GM21737 (cell line): ENCODE measurements at regions not wholly inside any gene's neighbourhood (a gene's known extent, or its start where the extent isn't known, plus 50 kb on each side); places are given as distances from the start of the nearest gene placed in this dataset.

Source experiments
- ATAC-seq: cut with Tn5 transposase; IDR thresholded peaks from one replicate; pipeline ENCODE4 v1.9.1; 2021; ENCODE audit warnings: mild to moderate bottlenecking, moderate library complexity; ENCODE audit not compliant: unreplicated experiment

DNA sequence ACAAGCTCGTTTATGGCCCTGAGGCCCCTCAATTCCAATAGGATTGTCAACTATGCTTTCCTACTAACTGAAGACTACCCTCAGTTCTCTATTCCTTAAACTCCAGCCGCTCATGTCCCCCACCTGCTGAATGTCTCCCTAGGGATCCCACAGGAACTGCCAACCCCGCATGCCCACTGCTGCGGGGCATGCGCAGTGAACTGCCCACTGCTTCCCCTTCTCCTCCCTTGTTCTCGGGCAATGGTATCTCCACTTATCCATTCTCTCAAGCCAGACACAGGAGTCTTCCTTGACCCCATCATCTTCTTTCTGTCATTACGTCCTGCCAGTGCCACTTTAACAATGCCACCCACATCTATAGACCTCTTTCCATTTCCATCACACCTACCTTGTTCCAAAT is 90.0 kb downstream of the FGF18 start:
- no peak for ATAC-seq

DNA sequence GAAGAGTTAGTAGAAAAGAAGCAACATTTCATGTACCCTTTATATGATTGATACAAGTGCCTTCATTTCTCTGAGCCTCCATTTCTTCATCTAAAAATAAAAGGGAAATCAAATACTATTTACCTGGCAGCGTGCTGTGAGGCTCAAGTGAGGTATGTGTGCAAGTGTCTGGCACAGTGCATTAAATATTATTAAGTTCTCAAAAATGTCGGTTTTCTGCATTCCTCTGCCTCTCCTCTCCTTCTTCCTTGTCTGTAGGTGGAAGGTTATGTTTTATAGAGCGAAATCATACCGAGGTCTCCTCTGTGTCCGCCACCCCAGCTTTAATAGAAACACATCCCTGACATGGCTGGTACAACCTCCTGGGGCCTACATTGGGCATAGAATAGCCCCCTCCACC is 93.0 kb downstream of the FGF18 start:
- ATAC-seq = no peak

DNA sequence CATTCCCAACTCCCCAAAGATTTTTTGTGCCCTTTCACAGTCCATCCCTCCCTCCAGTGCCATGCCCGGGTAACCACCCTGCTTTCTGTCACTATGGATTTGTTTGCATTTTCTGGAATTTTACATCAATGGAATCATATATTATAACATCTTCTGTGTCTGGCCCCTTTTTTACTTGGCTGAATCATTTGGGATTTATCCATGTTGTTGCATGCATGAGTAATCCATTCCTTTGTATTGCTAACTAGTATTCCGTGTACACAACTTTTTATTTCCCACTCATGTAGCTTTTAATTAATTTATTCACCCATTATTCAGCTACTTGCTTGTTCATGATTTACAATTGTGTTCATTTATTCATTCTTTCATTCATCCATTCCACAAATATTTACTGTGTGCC is 94.1 kb downstream of the FGF18 start:
- ATAC-seq = no peak

DNA sequence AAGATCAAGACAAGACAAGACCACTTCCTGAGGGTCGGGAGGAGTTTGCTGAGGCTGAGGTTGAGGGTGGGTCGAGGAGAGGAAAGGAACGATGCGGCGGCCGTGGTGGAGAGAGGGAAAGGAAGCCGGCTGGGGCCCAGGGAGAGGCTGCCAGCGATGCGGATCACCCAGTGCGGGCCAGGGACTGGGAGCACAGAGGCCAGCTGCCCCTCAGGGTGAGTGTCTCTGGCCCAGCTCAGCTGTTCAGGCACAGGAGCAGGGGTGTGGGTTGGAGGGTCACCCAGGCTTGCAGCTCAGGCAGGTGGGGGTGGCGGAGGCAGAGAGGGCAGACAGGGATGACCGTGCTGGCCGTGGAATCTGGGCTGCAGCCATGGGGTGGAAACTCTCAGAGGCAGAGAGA is 99.5 kb downstream of the FGF18 start:
- no peak for ATAC-seq

DNA sequence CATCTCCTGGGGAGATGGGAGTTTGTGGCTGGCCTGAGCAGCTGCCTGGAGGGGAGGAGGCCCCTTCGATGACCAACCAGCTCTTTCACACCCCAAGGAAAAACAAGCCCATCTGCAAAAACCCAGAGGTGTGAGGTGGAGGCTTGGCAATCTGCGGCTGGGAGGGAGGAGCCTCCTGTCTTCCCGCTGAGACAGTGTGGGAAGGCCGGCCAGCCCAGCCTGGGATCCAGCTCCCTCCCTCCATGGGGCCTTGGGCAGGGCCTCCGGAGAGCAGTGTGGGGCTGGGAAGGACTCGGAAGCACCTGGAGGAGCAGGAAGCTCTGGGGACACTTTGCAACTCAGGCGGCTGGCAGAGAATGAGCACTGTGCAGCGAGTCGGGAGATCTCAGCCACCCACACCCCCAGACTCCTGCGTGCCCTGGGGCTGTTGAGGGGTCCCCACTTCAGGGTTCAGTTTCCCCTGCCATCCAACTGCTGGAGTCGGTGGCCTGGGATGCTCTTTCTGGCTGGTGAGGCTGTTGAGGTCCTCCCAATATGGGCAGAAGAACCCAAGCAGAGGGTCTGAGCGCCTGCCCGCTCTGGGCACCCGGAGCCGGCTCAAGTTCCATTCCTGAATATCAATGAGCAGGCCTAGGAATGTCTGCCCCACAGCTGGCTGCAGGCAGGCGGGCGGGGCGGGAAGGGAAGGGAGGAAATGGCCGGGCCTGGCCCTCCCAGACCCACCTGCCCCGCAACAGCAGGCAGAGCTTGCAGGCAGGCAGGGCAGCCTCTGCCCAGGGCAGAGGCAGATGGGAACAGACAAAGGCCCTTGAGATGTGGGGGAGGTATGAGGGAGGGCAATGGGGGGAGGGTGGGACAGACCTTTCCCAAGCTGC is 101.1 kb downstream of the FGF18 start:
- ATAC-seq = no peak

DNA sequence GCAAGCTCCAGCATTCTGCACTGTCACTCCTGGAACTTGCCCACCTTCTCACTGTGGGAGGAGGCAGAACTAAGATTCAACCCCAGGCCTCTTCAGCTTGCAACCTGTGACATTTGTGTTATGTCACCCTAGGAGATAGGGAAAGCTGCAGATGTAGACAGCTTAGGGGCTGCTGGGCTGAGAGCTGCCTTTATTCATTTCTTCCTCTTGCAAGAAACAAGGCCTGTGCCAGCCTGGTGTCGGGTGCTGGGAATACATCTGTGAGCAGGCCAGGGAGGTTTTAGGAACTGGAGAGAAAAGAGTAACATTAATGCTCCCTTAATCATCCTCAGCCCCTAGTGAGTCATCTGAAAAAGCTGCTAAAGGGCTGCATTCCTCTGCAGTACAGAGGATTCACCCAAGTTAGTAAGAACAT is 101.8 kb downstream of the FGF18 start:
- ATAC-seq = no peak

DNA sequence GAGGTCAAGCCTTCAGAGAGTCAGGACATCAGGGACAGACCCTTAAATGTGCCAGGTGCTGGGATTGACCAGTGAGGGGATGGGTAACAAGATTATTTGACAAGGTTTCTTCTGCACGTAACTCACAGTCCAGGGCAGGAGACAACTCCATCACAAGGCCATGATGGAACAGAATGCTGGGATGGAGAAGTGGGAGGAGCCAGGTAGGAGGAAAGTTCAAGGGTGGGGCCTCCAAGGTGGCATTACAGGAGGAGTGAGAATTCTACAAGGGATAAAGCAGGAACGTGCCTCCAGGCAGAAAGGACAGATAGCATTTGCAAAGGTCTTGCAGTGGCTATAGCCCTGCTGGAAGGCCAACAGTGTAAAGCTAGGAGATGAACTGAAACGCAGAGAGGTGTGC is 102.2 kb downstream of the FGF18 start:
- no peak for ATAC-seq

DNA sequence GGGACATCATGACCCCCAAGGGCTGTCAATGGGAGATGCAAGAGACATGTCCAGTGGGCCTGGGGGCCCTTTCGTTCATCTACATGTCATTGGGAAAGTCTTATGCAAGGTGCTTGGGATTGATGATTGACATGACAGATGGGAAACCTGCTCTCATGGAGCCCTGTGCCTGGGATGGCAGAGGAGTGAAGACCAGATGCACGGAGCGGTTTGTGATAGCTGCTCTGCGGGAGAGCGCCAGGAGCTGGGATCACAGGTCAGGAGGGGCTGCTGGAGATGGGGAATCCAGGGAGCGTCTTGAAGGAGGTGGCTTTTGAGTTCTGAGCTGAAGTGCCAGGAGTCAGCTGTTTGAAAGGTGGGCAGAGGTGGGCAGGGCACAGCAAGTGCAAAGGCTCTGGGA is 104.3 kb downstream of the FGF18 start:
- no peak for ATAC-seq

DNA sequence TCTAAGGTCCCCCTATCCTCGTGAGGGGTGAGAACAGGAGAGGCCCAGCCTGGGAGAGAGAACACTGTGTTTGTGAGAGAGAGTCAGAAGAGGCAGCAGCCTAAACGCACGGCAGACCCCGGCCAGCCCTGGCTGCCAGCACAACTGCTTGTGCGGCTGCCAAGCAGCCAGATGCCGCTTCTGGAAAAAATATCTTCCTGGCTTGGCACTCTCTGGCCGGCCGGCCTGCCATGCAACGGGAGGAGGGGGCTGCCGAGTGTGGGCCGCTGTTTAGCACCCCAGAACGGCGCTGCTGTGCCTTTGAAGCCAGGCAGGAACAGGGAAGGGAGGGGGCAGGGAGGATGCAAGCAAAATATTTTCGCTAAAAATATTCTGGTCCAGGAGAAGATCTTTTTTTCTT is 105.0 kb downstream of the FGF18 start:
- ATAC-seq = no peak

DNA sequence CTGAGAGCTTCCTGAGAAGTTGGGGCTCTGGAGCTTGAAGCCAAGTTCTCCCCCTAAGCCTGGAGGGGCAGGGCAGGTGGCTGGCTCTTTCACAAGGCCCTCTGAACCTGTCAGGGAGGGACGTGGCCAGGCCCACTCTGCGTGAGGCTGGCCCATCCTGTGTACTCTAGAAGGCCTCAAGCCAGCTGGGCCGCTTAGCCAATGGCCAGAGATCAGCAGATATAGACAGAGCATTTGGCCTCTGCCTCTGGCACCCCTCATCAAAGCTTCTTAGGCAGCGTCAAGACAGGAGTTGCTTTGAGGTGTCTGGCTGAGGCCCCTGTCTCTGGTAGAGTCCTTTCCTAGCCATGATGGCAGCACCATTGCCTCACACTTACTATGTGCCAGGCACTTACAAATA is 105.6 kb downstream of the FGF18 start:
- no peak for ATAC-seq

DNA sequence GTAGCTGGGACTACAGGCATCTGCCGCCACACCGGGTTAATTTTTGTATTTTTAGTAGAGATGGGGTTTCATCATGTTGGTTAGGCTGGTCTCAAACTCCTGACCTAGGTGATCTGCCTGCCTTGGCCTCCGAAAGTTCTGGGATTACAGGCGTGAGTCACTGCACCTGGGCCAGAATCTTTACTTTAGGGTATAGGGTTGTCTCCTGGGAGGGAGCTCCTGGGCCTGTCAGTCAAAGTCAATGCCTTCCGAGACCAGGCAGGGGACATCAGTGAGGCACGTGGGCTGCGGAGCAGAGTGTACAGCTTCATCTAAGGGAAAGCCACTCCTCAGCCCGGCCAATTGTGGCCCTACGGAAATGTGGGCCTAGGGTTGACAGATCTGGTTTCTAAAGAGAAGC is 108.6 kb downstream of the FGF18 start:
- ATAC-seq = no peak

DNA sequence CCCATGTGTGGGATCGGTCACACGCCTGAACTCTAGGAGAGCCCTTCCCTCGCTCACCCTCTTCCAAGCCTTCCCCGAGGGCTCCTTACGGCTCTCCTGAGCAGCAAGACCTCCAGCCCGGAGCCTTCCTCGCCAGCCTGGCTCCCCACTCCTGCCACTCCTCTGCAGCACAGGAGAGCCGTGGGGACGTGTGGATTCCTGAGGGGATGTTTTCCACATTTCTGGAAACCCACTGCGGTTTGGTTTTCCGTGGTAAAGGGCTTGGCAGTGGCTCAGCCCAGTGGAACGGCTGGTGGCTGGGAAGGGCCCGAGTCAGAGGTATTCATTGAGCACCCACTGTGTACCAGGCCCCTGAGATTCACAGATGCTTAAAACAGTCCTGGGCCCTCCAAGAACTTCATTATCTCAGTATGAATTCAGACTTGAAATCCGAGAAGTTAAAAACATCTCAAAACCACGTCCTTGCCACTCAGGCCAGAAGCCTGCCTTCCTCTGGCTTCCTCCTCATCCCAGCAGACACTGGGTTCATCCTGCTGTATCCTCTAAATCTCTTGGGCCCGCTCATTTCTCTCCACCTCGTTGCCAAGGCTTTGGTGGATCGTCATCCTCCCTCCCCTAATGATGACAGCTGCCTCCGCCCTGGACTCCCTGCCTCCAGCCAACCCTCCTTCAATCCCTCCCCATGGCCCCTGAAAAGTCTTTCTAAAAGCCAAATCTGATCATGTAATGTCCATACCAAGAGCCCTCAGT is 109.6 kb downstream of the FGF18 start:
- ATAC-seq = no peak

DNA sequence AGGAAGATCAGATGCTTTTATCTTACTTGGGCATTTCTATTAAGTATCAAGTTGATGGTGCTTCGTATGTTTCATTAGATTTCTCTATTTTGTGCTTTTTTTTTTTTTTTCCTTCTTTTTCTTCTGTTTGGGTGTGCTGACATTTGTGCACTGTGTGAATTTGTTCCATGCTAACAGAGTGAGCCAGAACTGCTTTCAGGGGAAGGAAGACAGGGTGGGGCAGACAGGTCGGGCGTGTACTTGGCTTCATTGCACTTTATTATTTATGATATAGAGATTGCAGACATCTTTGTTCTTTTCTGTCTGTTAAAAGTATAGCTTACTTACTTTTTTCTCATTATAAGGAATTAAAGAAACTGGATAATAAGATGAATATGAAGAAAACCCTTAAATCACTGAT is 112.2 kb downstream of the FGF18 start:
- ATAC-seq = no peak

DNA sequence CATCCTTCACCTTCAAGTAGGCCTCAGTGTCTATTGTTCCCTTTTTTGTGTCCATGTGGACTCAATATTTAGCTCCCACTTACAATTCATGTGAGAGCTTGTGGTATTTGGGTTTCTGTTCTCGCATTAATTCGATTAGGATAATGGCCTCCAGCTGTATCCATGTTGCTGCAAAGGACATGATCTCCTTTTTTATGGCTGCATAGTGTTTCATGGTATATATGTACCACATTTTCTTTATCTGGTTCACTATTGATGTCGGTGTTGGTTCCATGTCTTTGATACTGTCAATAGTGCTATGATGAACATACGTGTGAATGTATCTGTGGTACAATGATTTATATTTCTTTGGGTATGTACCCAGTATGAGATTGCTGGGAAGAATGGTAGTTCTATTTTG is 113.7 kb downstream of the FGF18 start:
- ATAC-seq = no peak

DNA sequence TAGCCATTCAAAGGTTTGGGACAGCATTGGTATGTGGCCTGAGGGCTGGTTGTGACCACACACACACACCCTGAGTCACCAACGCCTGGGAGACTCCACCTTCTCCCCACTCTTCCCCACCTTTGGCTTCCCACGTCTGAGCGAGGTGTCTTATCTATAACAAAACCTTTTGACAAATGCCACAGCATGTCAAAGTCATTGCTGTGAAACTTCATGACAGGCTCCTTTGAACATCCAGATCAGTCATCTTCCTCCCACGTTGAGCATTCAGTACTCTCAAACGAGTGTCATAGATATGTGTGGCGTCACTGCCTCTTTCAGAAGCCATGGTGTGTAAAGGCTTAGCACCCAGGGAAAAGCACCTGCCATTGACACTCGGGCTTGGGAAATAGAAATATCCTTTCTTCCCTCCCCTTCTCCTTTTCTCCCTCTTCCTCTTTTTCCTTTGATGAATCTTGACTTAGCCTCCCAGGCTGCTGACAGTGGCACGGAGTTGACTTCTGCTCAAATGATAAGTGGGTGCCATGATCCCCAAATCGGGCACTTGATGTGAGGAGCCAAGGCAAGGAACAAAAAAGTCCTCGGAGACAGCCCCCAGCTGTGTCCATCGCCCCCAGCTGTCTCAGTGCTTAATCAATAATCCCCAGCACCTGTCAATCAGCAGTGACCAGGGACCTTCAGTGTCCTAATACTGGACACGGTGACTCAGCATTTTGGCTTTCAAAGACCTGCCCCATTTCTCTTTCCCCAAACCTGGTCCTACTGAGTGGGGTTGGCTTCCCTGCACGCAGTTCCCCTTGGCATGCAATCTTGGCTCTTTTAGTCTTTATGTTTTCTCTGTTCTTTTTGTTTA is 114.8 kb downstream of the FGF18 start:
- ATAC-seq = no peak

DNA sequence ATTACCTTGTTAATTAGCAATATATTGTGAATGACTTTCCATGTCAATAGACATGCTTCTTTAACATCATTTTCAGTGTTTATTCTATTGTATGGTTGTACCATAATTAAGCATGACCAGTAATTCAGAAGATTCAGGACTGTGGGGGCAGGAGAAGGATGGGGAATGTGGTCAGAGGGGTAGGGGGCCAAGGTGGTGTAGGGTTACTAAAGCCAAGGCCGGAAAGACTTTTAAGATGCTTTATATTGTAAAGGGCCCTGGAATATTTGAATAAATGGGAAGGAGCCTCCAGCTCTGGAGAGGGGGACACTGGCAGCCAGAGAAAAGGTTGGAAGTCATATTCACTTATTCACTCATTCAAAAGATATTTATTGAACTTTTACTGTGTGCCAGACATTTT is 115.7 kb downstream of the FGF18 start:
- ATAC-seq = no peak

DNA sequence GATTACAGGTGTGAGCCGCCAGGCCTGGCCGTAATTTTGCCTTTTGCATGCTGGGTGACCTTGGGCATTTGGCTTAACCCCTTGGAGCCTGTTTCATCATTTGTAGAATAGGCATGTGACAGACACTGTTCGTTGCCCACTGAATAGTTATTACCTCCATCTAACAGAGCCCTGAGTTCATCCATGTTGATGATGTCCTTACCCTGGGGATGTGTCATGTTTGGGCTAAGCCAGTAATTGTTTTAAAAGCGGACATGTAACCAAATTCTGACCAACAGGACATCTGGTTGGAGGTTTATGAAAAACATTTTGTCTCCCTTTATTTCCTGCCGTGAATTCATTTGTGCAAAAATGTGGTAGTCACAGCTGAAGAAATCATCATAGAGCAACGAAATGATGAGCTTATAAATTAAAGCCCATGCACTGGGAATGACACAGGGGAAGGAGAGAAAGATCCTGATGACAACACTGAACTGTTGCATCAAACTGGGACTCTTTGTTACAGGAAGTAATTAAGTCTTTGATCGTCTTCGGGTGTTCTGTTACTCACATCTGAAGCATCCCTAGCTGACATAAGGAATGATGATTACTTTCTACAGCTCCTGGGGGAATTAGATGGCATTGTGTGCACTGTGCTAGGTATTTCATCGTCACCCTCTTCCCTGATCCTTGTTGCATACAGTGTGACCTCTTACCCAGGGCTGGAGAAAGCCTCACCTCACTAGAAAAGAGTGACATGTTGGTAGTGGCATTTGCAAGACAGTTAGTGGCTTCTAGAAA is 117.8 kb downstream of the FGF18 start:
- ATAC-seq = no peak

DNA sequence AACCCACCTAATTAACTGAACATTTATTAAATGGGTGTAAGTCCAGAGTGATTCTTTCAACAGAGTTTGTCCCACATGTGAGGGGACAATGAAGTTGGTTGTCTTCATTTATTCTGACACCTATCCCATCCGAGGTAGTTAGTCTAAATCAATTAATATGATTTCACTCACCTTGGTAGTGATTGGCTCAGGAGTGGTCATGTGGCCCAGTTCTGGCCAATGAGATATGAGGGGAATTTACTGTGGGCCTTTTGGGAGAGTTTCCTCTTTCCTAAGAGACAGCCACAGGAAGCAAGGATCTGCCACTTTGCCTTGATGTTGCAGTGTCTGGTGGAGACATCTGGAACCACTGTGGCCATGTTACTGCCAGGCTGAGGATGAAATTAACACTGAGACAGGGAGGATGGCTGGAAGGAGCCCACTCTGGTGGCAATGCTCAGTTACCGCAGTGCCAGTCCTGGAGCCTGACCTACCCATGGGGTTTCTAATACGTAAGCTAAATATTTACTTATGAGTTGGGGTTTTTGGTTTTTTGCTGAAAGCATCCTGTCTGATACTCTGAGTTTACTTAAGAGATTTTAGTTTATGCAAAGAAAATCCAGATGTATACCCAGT is 118.6 kb downstream of the FGF18 start:
- ATAC-seq = no peak

DNA sequence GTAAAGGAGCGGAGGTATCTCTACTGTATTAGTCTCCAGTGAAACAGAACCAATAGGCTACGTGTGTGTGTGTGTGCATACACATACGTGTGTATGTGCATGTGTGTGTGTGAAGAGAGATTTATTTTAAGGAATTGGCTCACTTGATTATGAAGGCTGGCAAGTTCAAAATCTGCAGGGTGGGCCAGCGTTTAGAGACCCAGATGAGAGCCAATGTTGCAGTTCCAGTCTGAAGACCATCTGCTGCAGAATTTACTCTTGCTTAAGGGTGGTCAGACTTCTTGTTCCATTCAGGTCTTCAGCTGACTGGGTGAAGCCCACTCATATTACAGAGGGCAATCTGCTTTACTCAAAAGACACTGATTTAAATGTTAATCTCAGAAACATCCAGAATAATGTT is 119.2 kb downstream of the FGF18 start:
- ATAC-seq = no peak

DNA sequence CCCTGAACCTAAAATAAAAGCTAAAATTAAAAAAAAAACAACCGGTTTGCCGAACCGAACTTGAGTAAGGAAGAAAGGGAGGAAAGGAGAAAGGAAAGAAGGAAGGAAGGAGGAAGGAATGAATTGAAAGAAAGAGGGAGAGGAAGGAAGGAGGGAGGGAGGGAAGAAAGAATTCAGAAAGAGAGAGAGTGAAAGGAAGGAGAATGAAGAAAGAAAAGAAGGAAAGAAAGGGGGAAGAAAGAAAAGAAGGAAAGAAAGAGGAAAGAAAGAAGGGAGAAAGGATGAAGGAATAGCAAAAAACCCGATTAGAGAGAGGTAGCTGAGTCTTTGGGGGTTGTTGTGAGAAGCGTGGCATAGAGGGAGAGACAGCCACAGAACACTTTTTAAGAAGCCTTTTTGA is 121.4 kb downstream of the FGF18 start:
- ATAC-seq = no peak
